Neural progenitor cell (in vitro differentiated cells): ENCODE measurements at regions not wholly inside any gene's neighbourhood (a gene's known extent, or its start where the extent isn't known, plus 50 kb on each side); places are given as distances from the start of the nearest gene placed in this dataset.

Experiments
- CTCF ChIP-seq: fragments of 200-600 bp; sonication (generic); IDR thresholded peaks from 2 replicates; pipeline ENCODE4 v1.5.1; 2017; ENCODE audit warnings: antibody characterized with exemption, mild to moderate bottlenecking
- EZH2 ChIP-seq: fragments of 200-600 bp; sonication (generic); IDR thresholded peaks from 2 replicates; pipeline ENCODE4 v1.6.1; 2017; ENCODE audit warnings: antibody characterized with exemption, mild to moderate bottlenecking, moderate library complexity

DNA sequence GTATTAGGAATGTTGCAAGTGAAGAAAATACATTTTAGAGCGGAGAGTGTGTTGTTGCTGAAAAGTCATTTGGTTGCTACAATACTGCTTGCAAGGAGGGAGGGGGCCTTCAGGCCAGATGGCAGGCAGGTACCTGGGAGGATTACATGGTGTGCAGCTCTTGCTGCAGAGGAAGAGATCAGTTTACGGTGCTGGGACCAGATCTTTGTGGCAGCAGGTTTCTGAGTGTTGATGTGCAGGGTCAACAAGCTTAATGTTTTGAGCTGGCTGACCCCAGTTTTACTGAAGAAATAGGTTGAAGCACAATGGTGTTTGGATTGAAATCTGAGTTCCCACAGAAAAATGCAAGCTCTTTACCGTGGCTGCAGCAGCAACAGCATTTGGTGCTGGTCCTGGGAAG lies 96.4 kb upstream of the DDIT4L start:
- no peak for TF ChIP-seq CTCF
- TF ChIP-seq EZH2: no peak
